Fibroblast of the aortic adventitia (primary cell): ENCODE measurements at regions not wholly inside any gene's neighbourhood (a gene's known extent, or its start where the extent isn't known, plus 50 kb on each side); places are given as distances from the start of the nearest gene placed in this dataset.

Source experiments
- DNase-seq: peaks from one replicate; pipeline ENCODE4 v3.0.0-alpha.2; 2010; ENCODE audit warnings: low read depth
- H3K4me3 ChIP-seq: 2 replicates; pipeline ENCODE4 v1.5.1; 2011; ENCODE audit warnings: low read depth, mild to moderate bottlenecking, control low read depth, low read length, moderate library complexity
- TF ChIP-seq, protein P1 (sequence below): IDR thresholded peaks from 2 replicates; pipeline ENCODE4 v1.5.1; 2011; ENCODE audit warnings: mild to moderate bottlenecking, low read length, control low read depth, inconsistent platforms; ENCODE audit not compliant: insufficient read depth

DNA sequence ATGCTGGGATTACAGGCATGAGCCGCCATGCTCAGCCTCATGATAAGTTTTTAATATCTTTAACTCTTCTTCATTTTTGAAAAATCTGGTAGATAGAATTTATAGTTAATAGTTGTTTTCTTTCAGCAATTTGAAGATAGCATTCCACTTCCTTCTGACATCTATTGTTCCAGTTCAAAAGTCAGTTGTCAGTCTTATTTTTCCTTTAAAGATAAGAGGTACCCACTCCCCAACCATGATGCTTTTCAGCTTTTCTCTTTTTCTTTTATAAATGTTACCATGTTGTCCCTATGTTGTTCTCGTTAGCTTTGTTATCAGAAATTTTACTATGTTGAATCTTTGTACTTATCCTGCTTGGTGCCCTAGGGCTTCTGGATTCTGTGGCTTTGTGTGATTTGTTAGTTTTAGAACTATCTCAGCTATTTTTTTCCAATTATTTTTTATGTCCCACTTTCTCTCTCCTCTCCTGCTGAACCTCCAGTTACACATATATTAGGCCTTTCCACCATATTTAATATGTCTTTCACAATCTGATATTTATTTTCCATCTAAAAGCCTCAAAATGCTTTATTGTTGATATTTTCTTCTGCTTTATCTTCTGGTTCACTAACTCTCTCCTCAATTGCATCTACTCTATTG, 181.6 kb upstream of the FOXN3 start:
- H3K4me3 ChIP-seq, result no peak overlapping the region
- peak; percentile 15 for DNase-seq
- TF ChIP-seq, protein P1, sequence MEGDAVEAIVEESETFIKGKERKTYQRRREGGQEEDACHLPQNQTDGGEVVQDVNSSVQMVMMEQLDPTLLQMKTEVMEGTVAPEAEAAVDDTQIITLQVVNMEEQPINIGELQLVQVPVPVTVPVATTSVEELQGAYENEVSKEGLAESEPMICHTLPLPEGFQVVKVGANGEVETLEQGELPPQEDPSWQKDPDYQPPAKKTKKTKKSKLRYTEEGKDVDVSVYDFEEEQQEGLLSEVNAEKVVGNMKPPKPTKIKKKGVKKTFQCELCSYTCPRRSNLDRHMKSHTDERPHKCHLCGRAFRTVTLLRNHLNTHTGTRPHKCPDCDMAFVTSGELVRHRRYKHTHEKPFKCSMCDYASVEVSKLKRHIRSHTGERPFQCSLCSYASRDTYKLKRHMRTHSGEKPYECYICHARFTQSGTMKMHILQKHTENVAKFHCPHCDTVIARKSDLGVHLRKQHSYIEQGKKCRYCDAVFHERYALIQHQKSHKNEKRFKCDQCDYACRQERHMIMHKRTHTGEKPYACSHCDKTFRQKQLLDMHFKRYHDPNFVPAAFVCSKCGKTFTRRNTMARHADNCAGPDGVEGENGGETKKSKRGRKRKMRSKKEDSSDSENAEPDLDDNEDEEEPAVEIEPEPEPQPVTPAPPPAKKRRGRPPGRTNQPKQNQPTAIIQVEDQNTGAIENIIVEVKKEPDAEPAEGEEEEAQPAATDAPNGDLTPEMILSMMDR, result no peak

DNA sequence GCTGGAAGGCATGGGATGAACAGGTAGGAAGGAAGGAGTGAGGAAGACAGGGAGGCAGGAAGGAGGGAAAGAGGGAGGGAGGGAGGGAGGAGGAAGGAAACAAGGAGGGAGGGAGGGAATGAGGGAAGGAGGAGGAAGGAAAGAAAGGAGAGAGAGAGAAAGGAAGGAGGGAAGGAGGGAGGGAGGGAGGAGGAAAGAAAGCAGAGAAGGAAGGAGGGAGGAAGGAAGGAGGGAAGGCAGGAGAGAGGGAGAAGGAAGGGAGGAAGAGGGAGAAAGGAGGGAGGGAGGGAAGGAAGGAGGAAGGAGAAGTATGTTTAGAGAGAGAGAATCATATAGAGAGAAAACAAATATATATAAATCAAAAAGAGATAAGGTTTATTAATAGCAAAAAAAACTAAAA, 175.9 kb upstream of the FOXN3 start:
- H3K4me3 ChIP-seq, result no peak overlapping the region
- TF ChIP-seq, protein P1, result no peak
- DNase-seq, result no peak

DNA sequence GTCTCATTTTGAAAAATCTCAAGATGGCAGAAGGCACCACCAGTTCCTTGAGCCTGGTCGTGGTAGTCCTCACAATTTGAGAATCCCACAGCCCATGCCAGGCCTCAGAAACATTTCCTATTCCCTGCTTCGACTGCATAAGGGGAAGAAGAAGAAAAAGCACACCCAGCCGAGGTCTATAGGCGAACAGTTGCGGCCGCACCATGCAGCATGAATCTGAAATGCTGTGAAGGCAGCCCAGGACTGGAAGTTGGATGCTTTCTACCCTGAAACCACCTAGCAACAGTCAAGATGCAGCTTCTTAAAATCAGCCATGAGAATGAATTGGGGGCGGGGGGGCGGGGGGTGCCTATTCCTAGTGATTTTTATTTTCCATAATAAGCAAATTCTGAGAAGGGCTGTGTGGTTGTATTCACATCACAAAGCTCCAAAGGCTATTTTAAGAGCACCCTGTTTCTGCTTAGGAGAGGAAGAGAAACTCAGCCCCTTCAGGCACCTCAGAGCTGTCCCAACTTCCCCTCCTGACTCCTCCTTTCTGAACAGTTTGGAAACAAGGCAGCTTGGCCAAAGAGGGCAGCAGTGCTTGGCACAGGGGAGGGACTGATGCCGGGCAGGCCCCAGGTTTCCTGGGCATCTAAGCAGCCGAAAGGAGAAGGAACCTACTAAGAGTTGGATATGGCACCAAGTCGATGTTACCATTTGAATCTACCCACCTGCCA, 172.5 kb upstream of the FOXN3 start:
- TF ChIP-seq, protein P1, result no peak
- DNase-seq, result no peak
- no peak overlapping the region for H3K4me3 ChIP-seq

DNA sequence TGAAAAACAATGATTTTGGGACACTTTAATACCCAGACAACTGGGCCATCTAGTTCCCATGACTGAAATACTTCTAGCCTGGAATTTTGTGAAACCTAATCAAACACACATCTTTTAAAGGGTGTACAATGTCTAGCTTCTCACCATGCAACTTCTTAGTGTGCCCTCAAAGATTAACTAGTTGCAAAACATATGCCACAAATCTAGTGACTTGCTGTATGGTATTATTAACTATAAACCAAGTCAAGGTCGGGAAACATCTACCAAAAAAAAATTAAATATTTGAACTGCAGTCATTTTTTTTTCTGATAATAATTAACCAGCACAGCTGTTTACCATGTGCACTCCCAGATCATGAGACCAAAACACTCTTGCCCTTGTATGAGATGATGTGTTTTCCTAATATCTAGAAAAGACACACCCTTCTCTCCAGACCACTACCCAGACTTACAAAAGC, 171.8 kb upstream of the FOXN3 start:
- no peak overlapping the region for H3K4me3 ChIP-seq
- TF ChIP-seq, protein P1, result no peak
- no peak for DNase-seq

DNA sequence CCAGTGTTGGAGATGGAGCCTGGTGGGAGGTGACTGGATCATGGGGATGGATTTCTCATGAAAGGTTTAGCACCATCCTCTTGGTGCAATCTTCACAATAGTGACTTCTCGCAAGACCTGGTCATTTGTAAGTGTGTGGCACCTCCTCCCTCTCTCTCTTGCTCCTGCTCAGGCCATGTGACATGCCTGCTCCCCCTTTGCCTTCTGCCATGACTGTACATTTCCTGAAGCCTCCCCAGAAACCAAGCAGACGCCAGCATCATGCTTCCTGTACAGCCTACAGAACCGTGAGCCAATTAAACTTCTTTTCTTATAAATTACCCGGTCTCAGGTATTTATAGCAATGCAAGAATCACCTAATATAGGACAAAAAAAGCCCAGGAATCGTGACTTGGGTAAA, 171.0 kb upstream of the FOXN3 start:
- TF ChIP-seq, protein P1, result no peak
- H3K4me3 ChIP-seq, result no peak overlapping the region
- DNase-seq, result no peak

DNA sequence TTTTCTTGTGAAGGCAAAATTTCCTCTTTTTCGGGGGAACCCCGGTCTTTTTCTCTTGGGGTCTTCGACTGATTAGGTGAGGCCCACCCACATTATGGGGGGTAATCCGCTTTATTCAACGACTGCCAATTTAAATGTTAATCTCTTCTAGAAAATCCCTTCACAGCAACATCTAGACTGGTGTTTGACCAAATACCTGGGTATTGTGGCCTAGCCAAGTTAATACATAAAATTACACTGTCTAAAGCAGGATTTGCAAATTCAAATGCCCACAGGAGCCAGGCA, 170.0 kb upstream of the FOXN3 start:
- no peak overlapping the region for H3K4me3 ChIP-seq
- DNase-seq, result no peak
- TF ChIP-seq, protein P1, result no peak
